WI38 (cell line): ENCODE measurements at regions not wholly inside any gene's neighbourhood (a gene's known extent, or its start where the extent isn't known, plus 50 kb on each side); places are given as distances from the start of the nearest gene placed in this dataset.

Experiments used
- H3K4me3 ChIP-seq: 2 replicates; pipeline ENCODE4 v1.5.1; 2011; ENCODE audit warnings: low read depth, mild to moderate bottlenecking, control low read depth, low read length
- TF ChIP-seq, protein P1 (sequence below): IDR thresholded peaks from 2 replicates; pipeline ENCODE4 v1.5.1; 2012; ENCODE audit warnings: low read depth, mild to moderate bottlenecking, control low read depth, low read length

- TF ChIP-seq, protein P1, sequence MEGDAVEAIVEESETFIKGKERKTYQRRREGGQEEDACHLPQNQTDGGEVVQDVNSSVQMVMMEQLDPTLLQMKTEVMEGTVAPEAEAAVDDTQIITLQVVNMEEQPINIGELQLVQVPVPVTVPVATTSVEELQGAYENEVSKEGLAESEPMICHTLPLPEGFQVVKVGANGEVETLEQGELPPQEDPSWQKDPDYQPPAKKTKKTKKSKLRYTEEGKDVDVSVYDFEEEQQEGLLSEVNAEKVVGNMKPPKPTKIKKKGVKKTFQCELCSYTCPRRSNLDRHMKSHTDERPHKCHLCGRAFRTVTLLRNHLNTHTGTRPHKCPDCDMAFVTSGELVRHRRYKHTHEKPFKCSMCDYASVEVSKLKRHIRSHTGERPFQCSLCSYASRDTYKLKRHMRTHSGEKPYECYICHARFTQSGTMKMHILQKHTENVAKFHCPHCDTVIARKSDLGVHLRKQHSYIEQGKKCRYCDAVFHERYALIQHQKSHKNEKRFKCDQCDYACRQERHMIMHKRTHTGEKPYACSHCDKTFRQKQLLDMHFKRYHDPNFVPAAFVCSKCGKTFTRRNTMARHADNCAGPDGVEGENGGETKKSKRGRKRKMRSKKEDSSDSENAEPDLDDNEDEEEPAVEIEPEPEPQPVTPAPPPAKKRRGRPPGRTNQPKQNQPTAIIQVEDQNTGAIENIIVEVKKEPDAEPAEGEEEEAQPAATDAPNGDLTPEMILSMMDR = no peak
- no peak overlapping the region for H3K4me3 ChIP-seq
Observed at GRCh38 chr4:177948853-177949252, 506.6 kb upstream of the AGA start.

- H3K4me3 ChIP-seq = no peak overlapping the region
- TF ChIP-seq, protein P1 = no peak
Observed at GRCh38 chr4:177951026-177951425, 508.8 kb upstream of the AGA start.

DNA sequence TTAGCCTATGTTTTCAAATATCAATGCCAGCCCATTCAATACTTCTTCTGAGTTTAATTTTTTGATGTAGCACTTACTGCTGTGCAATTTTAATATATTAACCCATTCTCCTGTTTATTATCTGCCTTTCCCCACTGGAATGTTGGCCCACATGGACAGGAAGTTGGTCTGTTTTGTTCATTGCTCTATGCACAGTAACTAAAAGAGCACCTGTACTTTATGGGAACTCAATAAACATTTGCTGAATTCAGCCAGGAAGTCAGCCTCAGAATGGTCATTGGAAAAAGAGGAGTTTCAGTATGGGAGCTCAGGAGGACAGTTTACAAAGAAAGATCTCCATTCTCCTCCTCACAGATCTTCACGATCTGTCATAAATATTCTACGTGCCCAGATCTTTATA lies 510.5 kb upstream of the AGA start:
- no peak overlapping the region for H3K4me3 ChIP-seq

GRCh38 chr4:177957596-177958360 lies 515.5 kb upstream of the AGA start:
- TF ChIP-seq, protein P1 = no peak
- no peak overlapping the region for H3K4me3 ChIP-seq

More for the DNA sequence above, 510.5 kb upstream of the AGA start:
- TF ChIP-seq, protein P1 = no peak

DNA sequence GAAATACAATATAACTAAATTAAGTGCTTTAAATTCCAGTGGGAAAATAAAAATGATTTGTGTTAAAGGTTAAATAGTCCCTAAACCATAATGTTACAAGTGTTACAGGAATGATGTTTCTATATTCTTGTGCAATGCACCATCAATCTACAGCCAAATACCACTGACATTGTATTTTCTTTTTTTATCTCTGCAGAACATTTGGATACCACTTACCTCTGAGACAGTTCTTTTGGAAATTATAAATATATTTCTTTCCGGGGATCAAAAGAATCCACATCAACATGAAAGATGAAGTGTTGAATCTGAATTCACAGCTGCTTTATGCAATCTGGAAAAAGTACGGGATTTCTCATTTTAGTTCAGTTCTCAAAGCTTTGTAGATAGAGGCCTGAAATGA lies 518.3 kb upstream of the AGA start:
- H3K4me3 ChIP-seq = no peak overlapping the region
- TF ChIP-seq, protein P1 = no peak

DNA sequence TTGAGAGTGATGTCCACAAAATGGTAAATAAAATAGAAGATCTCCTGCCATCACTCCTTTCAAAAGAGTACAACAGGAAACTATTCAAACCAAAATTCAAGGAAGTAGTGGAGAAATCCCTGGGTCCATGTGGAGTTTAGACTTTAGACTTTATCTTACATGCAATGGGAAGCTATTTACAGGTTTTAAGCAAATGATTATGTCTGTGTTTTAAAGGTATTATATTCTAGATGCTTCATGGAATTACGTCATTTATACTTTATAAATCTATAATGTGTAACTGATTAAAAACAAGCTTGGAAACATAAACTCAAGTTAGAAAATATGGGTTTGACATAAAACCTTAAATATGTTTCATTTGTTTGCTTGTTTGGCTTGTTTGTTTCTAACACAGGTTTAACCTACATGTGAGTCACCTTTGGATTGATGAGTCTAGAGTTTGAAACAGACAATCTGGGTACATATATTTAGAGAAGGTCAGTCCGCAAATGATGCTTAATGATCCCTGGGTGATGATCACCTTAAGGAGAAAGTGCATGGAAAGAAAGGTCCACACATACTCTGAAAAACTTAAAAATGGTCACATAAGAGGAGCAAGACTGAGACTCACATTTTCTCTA lies 519.6 kb upstream of the AGA start:
- TF ChIP-seq, protein P1 = no peak
- no peak overlapping the region for H3K4me3 ChIP-seq

DNA sequence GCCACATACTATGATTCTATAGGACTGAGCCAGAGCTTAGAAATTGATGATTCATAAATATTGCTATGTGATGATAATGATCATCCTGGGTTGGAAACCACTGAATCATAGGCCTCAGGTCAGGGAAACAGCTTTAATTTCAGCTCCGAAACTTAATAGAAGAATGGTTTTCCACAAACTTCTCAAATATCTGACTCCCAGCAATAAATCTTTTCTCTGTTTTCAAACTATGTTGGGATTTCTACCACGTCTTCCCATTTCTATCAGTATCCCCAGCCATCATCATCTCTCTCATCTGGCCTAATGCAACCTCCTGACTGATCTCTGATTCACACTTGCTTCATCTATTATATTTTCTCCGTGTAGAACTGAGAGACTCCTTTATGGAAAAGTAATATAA lies 521.8 kb upstream of the AGA start:
- TF ChIP-seq, protein P1 = no peak
- H3K4me3 ChIP-seq = no peak overlapping the region
